ENCODE measurements at regions not wholly inside any gene's neighbourhood (a gene's known extent, or its start where the extent isn't known, plus 50 kb on each side); places are given as distances from the start of the nearest gene placed in this dataset.

DNA sequence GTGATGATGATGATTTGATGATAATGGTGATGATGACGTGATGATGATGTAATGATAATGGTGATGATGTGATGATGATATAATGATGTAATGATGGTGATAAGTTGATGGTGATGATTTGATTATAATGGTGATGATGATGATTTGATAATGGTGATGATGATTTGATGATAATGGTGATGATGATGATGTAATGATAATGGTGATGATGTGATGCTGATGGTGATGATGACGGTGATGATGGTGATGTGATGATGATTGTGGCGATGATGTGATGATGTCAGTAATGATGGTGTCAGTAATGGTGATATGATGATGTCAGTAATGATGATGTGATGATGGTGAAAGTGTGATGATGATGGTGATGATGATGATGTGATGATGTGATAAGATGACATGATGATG, 613.4 kb downstream of the AACS start:
- in situ Hi-C loops (cut with HindIII; ENCODE audit: low sequenced_read_pairs): no loop called here
- no peak for DNase-seq (ENCODE audit: low spot score)

DNA sequence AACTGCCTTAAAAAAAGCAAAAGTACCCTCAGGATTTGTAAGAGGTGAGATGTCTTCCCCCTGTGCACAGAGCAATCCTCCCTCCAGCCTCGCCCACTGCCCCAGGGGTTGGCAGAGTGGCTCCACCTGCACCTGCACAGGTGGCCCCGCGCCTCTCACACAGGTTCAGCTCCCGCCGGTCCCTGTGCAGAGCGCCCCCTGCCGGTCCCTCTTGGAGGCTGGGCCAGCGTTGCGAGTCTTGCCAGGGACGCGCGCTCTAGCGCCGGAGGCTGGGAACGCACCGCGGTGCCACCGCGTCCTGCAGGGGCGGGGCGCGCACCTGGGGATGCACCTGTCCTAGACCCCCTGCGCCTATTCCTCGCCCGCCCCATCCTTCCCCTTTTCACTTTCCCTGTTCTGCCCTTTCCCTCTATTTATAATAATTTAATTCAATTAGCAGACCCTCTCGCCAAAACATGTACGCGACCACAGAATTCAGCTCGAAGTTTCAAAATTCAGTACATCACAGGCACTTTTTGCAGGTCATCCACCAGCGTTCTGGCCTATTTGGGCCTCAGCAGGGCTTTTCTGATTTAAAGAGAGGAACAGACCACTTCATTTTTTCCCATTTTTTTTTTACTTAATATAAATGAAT, 618.6 kb downstream of the AACS start:
- no peak for DNase-seq (ENCODE audit: low spot score)
- in situ Hi-C loops (cut with HindIII; ENCODE audit: low sequenced_read_pairs): no loop called here

DNA sequence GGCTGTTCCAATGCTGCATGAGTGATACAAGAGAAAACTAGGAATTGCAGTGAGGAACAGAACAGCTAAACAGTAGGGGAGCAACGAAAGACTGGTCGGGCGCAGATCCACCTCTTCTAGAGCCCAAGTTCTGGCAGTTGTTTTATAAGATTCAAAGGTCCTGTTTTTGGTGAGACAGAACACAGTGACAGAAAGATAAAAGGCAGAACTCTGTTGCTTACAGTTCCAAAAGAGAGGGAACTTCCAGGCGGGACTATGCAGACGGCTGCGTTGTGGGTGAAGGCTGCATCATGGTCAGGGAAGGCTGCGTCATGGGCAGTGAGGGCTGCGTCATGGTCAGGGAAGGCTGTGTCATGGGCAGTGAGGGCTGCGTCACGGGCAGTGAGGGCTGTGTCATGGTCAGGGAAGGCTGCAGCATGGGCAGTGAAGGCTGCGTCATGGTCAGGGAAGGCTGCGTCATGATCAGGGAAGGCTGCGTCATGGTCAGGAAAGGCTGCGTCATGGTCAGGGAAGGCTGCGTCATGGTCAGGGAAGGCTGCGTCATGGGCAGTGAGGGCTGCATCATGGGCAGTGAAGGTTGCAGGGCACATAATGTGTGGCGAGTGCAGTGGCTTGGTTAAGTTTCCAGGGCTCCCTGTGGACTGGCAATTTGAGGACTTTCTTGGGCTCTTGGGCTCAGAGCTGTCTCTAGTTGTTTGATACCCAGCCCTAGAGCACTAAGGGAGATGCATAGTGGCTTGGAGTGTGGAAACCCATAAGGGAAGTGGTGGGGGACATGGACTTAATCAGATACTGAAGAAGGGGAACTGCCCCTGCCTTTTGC, 619.9 kb downstream of the AACS start:
- DNase-seq (ENCODE audit: low spot score): no peak

DNA sequence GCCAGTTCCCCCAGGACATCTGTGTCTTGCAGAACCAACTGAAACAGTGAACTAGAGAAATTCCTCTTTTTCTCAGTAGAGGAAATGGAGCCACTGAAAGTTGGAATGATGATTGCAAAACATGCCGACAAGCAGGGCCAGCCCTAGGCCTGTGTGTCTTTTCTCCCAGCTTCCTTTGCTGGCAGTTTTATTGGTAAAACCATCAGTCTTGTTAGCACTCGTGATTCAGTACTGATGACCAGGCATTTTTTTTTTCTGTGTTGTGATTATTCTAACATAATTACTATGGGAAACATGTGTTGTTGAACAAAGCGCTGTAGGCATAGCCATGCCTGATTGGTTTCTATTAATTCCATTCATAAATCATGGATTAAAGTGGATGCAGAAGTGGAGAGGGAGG, 620.7 kb downstream of the AACS start:
- in situ Hi-C loops (cut with HindIII; ENCODE audit: low sequenced_read_pairs): no loop called here
- DNase-seq (ENCODE audit: low spot score): no peak

More for the DNA sequence above, 619.9 kb downstream of the AACS start:
- in situ Hi-C loops (cut with HindIII; ENCODE audit: low sequenced_read_pairs): no loop called here

DNA sequence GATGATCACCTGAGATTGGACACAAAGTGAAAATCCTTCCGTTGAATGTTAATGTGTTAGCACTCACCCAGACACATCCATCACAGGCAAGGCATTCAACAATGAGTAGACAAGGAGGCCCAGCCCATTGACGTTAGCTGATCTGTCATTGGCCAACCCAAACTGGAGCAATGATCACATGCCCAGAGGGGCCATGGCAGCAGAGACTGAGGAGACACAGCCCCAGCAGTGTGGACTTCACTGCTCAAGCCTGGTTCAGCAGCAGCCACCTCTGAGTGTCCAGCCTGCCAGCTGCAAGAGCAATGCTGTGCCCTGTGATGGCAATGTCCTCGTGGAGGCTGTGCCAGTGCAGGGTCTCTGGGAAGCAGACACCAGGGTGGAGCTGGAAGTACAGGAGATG, 622.2 kb downstream of the AACS start:
- in situ Hi-C loops (cut with HindIII; ENCODE audit: low sequenced_read_pairs): no loop called here

DNA sequence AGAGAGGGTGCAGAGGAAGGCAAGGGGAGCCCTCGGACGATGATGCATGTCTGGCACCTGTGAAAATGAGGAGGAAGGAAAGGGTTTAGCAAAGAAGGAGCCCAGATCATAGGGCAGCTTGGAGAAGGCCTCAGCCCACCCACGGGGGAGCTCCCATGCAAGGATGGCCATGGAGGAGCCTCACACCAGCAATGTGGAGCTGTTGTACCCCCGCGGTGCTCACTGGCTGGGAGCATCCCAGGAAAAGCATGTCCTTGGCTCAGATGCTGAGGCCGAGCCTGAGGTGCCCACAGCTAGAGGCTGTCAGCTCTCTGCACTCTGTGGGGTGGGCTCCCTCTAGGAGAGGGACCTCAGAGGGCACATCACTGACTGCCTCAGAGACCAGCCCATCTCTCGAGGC, 622.6 kb downstream of the AACS start:
- in situ Hi-C loops (cut with HindIII; ENCODE audit: low sequenced_read_pairs): no loop called here
- no peak for DNase-seq (ENCODE audit: low spot score)

More for the DNA sequence above, 622.2 kb downstream of the AACS start:
- no peak for DNase-seq (ENCODE audit: low spot score)

DNA sequence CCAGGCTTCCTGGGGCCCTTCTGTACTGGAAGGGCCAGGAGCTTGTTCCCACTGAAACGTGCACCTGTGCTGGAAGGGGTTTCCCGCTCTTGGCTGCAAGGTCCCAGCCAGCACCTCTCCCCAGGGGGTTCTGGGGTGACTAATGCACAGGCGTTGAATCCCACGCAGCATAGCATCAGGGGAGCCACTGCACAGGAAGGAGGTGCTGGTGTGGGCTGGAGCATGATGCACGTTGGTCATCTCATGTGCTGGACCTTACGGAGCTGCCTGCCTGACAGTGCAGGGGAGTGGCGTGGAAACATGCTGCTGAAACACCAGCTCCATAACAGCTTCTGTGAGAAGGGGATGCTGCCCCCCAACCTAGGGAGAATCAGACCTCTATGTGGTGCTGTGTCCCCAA, 623.0 kb downstream of the AACS start:
- DNase-seq (ENCODE audit: low spot score): no peak
- in situ Hi-C loops (cut with HindIII; ENCODE audit: low sequenced_read_pairs): no loop called here

DNA sequence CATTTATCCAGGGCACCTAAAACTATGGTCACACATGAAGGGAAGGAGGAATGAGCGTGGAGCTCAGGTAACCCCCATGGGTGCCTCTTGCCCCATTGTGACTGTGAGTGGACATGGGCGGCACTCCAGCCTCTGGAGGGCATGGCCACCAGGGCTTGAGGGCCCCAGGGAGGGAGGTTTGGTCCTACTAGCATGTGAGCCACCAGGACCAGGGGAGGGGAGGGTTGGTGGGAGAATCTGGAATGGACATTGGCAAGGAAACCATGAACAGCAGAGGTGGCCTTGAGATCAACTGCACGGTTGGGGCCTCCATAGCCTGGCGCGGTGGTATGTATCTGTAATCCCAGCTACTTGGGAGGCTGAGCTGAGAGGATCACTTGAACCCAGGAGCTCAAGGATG, 623.6 kb downstream of the AACS start:
- in situ Hi-C loops (cut with HindIII; ENCODE audit: low sequenced_read_pairs): no loop called here

DNA sequence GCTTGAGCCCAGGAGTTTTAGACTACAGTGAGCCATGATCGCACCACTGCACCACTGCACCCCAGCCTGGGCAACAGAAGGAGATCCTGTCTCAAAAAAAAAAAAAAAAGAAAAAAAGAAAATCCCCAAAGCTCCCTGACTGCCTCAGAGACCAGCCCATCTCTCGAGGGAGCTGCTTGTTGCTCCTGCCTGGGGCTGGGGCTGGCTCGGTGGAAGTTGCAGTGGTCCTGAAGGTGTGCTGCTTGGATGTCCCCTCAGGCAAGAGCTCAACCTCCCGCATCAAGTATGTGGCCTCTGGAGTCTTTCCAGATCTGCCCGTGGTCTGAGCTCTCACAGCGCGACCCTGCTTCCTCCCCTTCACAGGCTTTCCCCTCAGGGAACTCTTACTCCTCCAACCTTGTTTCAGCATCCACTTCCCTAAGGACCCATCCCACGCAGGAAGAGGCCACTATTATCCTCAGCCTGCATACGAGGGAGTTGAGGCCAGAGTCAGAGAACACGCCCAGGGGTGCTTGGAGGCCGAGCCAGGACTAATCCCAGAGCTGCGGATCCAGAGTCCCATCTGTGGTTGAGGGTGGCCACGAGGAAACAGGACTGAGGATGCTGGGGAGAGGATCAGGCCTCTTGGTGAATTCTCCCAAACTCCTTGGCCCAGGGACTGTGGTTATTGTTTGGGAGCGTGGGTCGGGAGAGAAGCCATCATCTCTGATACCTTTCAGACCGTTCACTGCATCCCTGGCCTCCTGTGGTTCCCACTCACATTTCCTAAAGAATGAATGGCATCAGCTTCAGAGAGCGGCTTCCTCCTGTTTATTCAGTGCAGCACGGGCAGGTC, 624.6 kb downstream of the AACS start:
- DNase-seq (ENCODE audit: low spot score): no peak
- in situ Hi-C loops (cut with HindIII; ENCODE audit: low sequenced_read_pairs): no loop called here

More for the DNA sequence above, 623.6 kb downstream of the AACS start:
- no peak for DNase-seq (ENCODE audit: low spot score)

DNA sequence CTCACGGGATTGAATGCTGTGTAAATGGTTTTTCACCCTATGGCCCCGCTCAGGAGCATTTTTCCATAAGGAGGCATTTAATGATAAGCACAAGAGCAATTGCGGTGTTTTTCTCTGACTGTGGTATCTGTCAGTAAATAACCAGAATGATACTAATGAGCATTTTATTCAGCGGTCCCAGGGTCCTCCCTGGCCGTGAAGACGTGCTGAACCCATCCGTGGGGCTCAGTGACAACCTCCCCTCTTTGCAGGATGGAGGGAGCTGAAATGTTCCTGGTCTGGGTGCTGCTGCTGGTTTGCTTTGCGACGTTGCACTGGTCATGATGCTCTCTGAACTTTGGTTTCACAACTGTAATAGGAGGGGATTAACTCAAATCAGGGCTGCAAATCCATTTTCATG, 625.6 kb downstream of the AACS start:
- no peak for DNase-seq (ENCODE audit: low spot score)
- in situ Hi-C loops (cut with HindIII; ENCODE audit: low sequenced_read_pairs): no loop called here

DNA sequence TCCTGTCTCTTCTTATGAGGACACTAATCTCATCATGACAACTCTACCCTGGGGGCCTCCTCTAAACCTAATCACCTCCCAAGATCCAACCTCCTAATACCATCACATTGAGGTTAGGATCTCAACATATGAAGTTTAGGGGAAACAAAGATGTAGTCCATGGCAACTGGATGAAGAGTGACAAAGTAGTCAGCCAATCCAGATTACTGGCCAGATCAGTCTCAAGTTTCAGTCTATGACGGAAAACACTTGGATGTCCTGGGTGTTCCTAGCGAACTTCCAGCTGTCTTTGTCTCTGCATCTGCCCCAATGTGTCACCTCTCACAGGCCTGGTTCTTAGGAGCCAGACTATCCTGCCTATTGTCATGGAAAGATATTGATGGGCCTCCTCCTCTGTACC, 630.8 kb downstream of the AACS start:
- in situ Hi-C loops (cut with HindIII; ENCODE audit: low sequenced_read_pairs): no loop called here
- no peak for DNase-seq (ENCODE audit: low spot score)

DNA sequence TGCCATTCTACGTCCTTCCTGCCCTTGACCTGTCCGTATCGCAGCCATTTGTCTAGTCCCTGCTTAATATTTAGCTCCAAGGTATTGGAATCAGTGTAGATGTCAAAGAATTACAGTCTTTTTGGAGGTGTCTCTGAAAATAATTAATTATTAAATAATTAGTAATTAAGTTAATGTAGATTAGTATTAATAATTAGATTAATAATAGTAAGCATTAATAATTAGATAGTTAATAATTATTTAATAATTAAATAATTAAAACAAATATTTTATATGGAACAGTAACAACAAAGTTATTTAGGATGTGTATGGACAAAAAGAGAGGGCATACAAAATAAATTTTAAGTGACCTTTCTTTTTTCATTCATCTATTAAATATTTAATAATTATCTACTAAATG, 639.6 kb downstream of the AACS start:
- in situ Hi-C loops (cut with HindIII; ENCODE audit: low sequenced_read_pairs): no loop called here
- no peak for DNase-seq (ENCODE audit: low spot score)

DNA sequence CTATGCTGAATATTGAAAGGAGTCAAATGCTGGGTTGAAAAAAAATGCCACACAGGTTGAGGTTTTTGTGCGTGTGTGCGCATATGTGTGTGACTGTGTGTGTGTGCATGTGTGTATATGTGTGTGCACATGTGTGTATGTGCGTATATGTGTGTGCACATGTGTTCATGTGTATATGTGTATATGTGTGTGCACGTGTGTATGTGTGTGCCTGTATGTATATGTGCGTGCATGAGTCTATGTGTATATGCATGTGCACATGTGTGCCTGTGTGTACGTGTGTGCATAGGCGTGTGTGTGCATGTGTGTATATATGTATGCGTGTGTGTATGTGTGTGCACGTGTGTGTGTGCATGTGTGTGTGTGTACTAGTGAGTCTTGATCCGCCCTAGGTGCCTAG, 655.7 kb downstream of the AACS start:
- in situ Hi-C loops (cut with HindIII; ENCODE audit: low sequenced_read_pairs): no loop called here
- no peak for DNase-seq (ENCODE audit: low spot score)

DNA sequence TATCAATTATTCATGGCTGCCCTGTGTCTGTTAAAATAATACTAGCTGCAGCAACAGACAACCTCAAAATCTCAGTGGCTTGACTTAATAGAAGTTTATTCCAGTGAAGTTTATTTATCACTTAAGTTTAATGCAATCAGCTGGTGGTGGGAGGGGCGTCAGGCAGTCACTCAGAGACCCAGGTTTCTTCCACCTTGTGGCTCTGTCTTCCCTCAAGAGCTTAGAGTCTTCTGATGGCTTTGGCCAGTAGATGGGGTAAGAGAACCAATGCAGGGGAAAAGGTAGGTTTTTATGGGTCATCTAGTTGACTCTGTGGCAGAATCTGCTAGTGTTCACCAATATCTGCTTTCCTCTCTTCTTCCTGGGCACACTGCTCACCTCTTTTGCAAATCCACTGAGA, 668.9 kb downstream of the AACS start:
- in situ Hi-C loops (cut with HindIII; ENCODE audit: low sequenced_read_pairs): no loop called here
- DNase-seq (ENCODE audit: low spot score): no peak

DNA sequence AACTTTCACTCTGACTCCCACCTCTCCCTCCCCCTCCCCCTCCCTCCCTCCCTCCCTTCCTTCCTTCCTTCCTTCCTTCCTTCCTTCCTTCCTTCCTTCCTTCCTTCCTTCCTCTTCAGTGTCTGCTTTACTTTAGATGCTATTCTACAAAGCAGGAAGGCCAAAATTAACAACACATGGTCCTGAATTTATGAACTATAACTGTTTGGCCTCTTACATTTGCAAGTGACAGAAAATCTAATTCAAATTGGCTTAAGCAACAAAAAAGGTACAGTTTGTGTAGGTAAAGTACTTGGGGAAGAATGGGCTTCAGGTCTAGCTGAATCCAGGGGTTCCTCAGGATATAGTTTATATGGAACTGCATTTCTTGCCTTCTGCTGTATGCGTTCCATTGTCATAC, 673.0 kb downstream of the AACS start:
- in situ Hi-C loops (cut with HindIII; ENCODE audit: low sequenced_read_pairs): no loop called here
- no peak for DNase-seq (ENCODE audit: low spot score)

DNA sequence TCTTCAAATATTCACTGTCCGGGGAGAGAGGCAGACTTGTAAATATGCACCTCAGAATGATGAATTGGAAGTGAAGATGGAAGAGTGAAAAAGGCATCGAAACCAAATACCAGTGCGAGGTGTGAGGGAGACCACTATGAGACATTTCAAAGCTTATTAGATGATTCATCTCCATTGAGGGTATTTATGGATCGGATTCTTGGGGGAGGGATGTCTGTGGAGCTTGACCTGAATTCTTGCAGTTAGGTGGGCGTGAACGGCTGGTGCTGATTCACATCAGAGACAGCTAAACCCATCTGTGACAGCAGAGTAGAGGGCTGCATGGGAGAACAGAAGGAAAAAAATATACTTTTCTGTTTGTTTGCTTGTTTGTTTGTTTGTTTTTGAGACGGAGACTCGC, 677.2 kb downstream of the AACS start:
- DNase-seq (ENCODE audit: low spot score): no peak
- in situ Hi-C loops (cut with HindIII; ENCODE audit: low sequenced_read_pairs): no loop called here

DNA sequence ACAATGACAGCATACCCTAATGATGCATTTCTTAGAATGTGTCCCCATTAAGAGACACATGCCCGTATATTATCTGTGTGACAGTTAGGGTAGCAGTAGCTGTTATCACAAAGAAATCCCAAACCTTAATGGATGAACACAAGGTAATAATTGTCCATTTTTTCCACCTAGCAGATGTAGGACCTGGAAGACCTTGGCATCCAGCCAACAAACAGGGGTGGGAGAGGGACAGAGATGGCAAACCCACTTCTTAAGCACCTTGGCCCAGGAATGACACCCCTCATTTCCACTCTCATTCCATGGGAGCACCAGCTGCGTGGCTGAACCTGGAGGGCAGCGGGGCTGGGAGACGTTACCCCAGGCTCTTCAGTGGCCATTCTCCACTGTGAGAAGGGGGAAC, 679.0 kb downstream of the AACS start:
- DNase-seq (ENCODE audit: low spot score): no peak
- in situ Hi-C loops (cut with HindIII; ENCODE audit: low sequenced_read_pairs): no loop called here

DNA sequence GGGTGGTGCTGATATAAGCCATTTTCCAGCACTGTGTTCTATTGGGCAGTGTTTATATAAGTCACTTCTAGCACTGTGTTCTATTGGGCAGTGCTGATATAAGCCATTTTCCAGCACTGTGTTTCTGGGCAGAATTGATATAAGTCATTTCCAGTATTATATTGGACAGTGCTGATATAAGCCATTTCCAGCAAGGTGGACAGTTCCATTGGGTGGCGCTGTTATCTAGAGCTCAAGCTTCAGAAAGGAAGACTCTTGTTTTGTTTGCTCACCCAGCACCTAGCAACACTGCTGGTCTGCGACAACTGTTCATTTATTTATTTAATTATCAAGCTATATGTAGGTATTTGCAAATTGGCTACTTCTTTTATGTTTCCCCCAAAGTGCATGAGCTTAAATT, 690.3 kb downstream of the AACS start:
- in situ Hi-C loops (cut with HindIII; ENCODE audit: low sequenced_read_pairs): no loop called here
- DNase-seq (ENCODE audit: low spot score): no peak

DNA sequence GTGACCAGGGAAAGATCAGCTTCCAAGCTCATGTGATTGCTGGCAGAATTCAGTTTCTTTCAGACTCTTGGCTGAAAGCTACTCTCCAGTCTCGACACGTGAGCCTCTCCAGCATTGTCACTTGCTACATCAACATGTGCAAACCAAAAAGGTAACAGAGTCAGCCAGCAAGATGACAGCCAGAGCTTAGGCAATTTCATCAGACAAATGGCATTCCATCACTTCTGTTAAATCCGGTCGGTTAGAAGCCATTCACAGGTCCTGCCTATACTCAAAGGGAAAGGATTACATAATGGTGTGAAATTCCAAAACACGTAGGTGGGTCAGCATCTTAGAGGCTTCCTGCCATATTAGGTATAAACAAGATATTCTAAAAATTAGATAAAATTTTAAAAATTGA, 700.9 kb downstream of the AACS start:
- DNase-seq (ENCODE audit: low spot score): no peak
- in situ Hi-C loops (cut with HindIII; ENCODE audit: low sequenced_read_pairs): no loop called here

DNA sequence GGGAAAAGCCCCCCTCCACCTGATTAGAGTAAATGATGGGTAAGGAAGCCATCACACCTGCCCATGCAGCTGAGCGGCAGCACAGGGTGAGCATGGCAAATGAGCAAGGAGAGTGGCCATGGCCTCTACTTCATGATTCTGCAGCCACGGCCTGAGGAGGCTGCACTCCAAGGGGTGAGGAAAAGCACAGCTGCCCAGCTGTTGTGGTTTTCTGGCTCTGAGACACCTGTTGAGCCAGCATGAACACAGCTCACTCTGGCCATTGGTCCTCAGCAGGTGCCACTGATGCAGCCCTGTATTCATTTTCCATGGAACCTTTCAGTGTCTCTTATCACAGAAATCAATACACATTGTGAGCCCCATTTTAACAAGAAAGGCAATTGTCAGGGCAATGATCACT, 707.2 kb downstream of the AACS start:
- DNase-seq (ENCODE audit: low spot score): no peak
- in situ Hi-C loops (cut with HindIII; ENCODE audit: low sequenced_read_pairs): no loop called here

Data from G401 (cell line).